ENCODE measurements at regions not wholly inside any gene's neighbourhood (a gene's known extent, or its start where the extent isn't known, plus 50 kb on each side); places are given as distances from the start of the nearest gene placed in this dataset.

DNA sequence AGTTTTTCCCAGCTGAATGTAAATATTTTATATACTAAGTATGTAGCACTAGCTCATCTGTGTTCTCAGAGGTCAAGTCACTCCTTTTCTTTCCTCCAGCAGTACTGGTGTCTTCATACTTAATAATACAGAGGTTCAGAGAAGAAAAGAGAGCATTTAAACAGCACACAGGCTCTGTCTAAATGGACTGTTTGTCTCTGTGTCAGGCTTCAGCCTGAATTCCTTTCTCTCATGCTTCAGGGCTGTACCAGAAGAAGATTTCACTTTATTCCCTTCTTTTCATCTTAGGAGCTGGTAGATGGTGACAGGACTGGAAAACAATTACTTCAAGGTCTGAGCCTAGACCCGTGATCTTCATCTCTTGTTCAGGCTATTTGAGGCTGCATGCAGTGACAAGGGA is 51.4 kb upstream of the LYZL2 start:
- H3K27me3 ChIP-seq (ENCODE audit: control insufficient read depth, insufficient read depth, low read length), result peaks cover 2% of the 10 kb centered on the region; the same call in 1 of the 2 replicates
- POLR2A ChIA-PET, result no interaction called here
- CTCF ChIA-PET, result interaction anchor here (3.1 kb wide), 1 partner anchor 10 kb away, joined by 19 read pairs; no protein-coding TSS in a partner anchor

More for the DNA sequence above, 51.4 kb upstream of the LYZL2 start:
- no peak overlapping the region for H3K4me3 ChIP-seq (ENCODE audit: low read depth, low read length)
- no peaks in the 10 kb centered on the region for H3K36me3 ChIP-seq (ENCODE audit: control insufficient read depth, insufficient read depth, low read length)
- DNase-seq (ENCODE audit: low read depth), result no peak
- TF ChIP-seq, protein P1, sequence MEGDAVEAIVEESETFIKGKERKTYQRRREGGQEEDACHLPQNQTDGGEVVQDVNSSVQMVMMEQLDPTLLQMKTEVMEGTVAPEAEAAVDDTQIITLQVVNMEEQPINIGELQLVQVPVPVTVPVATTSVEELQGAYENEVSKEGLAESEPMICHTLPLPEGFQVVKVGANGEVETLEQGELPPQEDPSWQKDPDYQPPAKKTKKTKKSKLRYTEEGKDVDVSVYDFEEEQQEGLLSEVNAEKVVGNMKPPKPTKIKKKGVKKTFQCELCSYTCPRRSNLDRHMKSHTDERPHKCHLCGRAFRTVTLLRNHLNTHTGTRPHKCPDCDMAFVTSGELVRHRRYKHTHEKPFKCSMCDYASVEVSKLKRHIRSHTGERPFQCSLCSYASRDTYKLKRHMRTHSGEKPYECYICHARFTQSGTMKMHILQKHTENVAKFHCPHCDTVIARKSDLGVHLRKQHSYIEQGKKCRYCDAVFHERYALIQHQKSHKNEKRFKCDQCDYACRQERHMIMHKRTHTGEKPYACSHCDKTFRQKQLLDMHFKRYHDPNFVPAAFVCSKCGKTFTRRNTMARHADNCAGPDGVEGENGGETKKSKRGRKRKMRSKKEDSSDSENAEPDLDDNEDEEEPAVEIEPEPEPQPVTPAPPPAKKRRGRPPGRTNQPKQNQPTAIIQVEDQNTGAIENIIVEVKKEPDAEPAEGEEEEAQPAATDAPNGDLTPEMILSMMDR (IDR thresholded peaks at IDR 0.05; ENCODE audit: insufficient read depth, low read depth, low read length), result no peak
